ENCODE measurements at regions not wholly inside any gene's neighbourhood (a gene's known extent, or its start where the extent isn't known, plus 50 kb on each side); places are given as distances from the start of the nearest gene placed in this dataset.

GRCh38 chr11:129618046-129618569 lies 197.5 kb upstream of the TMEM45B start:
- no peaks in the 10 kb centered on the region for H3K9me2 ChIP-seq (replicated peaks; ENCODE audit: insufficient read depth, low read length)
- H3K36me3 ChIP-seq (ENCODE audit: low read length) = no peaks in the 10 kb centered on the region
- no peaks in the 10 kb centered on the region for H3K9me3 ChIP-seq (ENCODE audit: insufficient read depth, low read length)
- H3K27ac ChIP-seq (ENCODE audit: low read depth, low read length) = no peak overlapping the region
- H3K4me3 ChIP-seq (ENCODE audit: insufficient read depth, low read length, poor library complexity, severe bottlenecking) = no peak overlapping the region
- H3K27me3 ChIP-seq (ENCODE audit: low read length) = no peaks in the 10 kb centered on the region
- TF ChIP-seq, protein P1, sequence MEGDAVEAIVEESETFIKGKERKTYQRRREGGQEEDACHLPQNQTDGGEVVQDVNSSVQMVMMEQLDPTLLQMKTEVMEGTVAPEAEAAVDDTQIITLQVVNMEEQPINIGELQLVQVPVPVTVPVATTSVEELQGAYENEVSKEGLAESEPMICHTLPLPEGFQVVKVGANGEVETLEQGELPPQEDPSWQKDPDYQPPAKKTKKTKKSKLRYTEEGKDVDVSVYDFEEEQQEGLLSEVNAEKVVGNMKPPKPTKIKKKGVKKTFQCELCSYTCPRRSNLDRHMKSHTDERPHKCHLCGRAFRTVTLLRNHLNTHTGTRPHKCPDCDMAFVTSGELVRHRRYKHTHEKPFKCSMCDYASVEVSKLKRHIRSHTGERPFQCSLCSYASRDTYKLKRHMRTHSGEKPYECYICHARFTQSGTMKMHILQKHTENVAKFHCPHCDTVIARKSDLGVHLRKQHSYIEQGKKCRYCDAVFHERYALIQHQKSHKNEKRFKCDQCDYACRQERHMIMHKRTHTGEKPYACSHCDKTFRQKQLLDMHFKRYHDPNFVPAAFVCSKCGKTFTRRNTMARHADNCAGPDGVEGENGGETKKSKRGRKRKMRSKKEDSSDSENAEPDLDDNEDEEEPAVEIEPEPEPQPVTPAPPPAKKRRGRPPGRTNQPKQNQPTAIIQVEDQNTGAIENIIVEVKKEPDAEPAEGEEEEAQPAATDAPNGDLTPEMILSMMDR (IDR thresholded peaks at IDR 0.05; ENCODE audit: insufficient read depth, low read length, poor library complexity, severe bottlenecking) = no peak
- no peak for TF ChIP-seq EZH2phosphoT487 (conservative IDR thresholded peaks at IDR 0.05; ENCODE audit: low read length)
- no peak overlapping the region for H3K9ac ChIP-seq (ENCODE audit: low read length)
- H3F3A ChIP-seq (ENCODE audit: insufficient read depth) = no peaks in the 10 kb centered on the region
- H4K20me1 ChIP-seq (ENCODE audit: low read depth, low read length) = no peaks in the 10 kb centered on the region
- no peaks in the 10 kb centered on the region for H3K79me2 ChIP-seq (ENCODE audit: insufficient read depth, low read length)
- H2AFZ ChIP-seq (ENCODE audit: low read depth, low read length, severe bottlenecking) = no peak overlapping the region
- H3K4me2 ChIP-seq (ENCODE audit: low read depth, low read length, poor library complexity, severe bottlenecking) = no peak overlapping the region

DNA sequence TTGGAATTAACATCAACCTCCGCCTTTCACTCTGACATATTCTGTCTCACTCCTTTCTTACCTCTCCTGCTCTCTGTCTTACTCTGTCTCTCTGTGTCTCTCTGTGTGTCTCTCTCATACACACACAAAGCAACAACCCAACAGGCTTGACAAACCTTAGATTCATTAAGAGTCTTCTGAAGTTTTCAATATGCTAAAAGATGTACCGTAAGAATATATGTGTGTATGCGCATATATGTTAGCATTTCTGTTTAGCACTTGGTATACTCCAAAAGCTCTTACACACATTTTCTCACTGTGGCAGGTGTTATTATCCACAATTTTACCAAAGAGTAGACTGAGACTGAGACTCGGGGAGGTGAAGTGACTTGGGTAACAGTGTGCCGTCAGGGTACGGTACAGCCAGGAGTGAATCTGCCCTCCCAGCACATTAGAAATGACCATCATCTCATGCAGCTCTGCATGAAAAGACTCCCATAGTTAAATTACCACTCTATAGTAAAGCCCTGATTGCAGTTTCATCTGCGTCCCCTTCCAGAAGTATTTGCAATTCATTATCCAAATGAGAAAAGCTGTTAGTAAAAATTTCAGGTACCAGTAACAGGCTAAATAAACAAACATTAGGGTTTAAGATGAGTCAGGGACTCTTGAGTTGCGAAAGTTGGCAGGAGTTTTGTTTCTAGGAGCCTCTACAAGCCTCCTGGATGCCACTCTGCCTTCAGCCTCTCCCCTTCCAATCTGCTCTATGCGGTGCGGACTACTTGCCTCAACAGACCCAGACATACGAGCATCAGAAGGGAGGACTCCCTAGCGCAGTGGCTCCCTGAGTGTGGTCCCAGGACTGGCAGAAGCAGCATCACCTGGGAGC lies 195.2 kb upstream of the TMEM45B start:
- Histone ChIP-seq H3K4me2 (ENCODE audit: low read depth, low read length, poor library complexity, severe bottlenecking) (no peak overlapping the region), H3F3A (ENCODE audit: insufficient read depth) (no peaks in the 10 kb centered on the region), H3K9ac (ENCODE audit: low read length) (no peak overlapping the region), H3K4me3 (ENCODE audit: insufficient read depth, low read length, poor library complexity, severe bottlenecking) (no peak overlapping the region), H3K27me3 (ENCODE audit: low read length) (no peaks in the 10 kb centered on the region), H2AFZ (ENCODE audit: low read depth, low read length, severe bottlenecking) (no peak overlapping the region), H3K36me3 (ENCODE audit: low read length) (no peaks in the 10 kb centered on the region), H4K20me1 (ENCODE audit: low read depth, low read length) (no peaks in the 10 kb centered on the region), H3K9me3 (ENCODE audit: insufficient read depth, low read length) (no peaks in the 10 kb centered on the region), H3K79me2 (ENCODE audit: insufficient read depth, low read length) (no peaks in the 10 kb centered on the region), H3K9me2 (replicated peaks; ENCODE audit: insufficient read depth, low read length) (no peaks in the 10 kb centered on the region), H3K27ac (ENCODE audit: low read depth, low read length) (no peak overlapping the region)
- no peak for TF ChIP-seq EZH2phosphoT487 (conservative IDR thresholded peaks at IDR 0.05; ENCODE audit: low read length)
- TF ChIP-seq, protein P1 (IDR thresholded peaks at IDR 0.05; ENCODE audit: insufficient read depth, low read length, poor library complexity, severe bottlenecking) = no peak

GRCh38 chr11:129625930-129626329 lies 189.7 kb upstream of the TMEM45B start:
- Histone ChIP-seq H3K9me2 (replicated peaks; ENCODE audit: insufficient read depth, low read length) (no peaks in the 10 kb centered on the region), H3K9ac (ENCODE audit: low read length) (no peak overlapping the region), H4K20me1 (ENCODE audit: low read depth, low read length) (no peaks in the 10 kb centered on the region), H3K36me3 (ENCODE audit: low read length) (no peaks in the 10 kb centered on the region), H3K9me3 (ENCODE audit: insufficient read depth, low read length) (no peaks in the 10 kb centered on the region), H3F3A (ENCODE audit: insufficient read depth) (no peaks in the 10 kb centered on the region), H2AFZ (ENCODE audit: low read depth, low read length, severe bottlenecking) (no peak overlapping the region), H3K4me3 (ENCODE audit: insufficient read depth, low read length, poor library complexity, severe bottlenecking) (no peak overlapping the region), H3K27me3 (ENCODE audit: low read length) (no peaks in the 10 kb centered on the region), H3K27ac (ENCODE audit: low read depth, low read length) (no peak overlapping the region), H3K79me2 (ENCODE audit: insufficient read depth, low read length) (no peaks in the 10 kb centered on the region), H3K4me2 (ENCODE audit: low read depth, low read length, poor library complexity, severe bottlenecking) (no peak overlapping the region)
- TF ChIP-seq, protein P1 (IDR thresholded peaks at IDR 0.05; ENCODE audit: insufficient read depth, low read length, poor library complexity, severe bottlenecking) = no peak
- no peak for TF ChIP-seq EZH2phosphoT487 (conservative IDR thresholded peaks at IDR 0.05; ENCODE audit: low read length)

Data from SU-DHL-6 (cell line).